ENCODE measurements at regions not wholly inside any gene's neighbourhood (a gene's known extent, or its start where the extent isn't known, plus 50 kb on each side); places are given as distances from the start of the nearest gene placed in this dataset.
A peak's percentile ranks its signal among the peaks of the same experiment; 100 is the strongest.

- Histone ChIP-seq H3K36me3 (ENCODE audit: control insufficient read depth in 2 of 2, insufficient read depth in 2 of 2, low read length in 1 of 2) (no peaks in the 10 kb centered on the region), H3K27ac (ENCODE audit: low read depth in 1 of 2, low read length in 1 of 2) (peak overlapping the region; percentile 87 to 93), H3K9me3 (ENCODE audit: control insufficient read depth in 2 of 2, insufficient read depth in 1 of 2, low read length in 1 of 2) (no peaks in the 10 kb centered on the region), H3K4me1 (ENCODE audit: control insufficient read depth in 2 of 2, insufficient read depth in 2 of 2, low read length in 2 of 2) (peaks cover 19 to 56% of the 10 kb centered on the region in 2 donors), H3K4me3 (ENCODE audit: low read length in 2 of 2) (no peak overlapping the region), H3K27me3 (ENCODE audit: control insufficient read depth in 2 of 2, insufficient read depth in 1 of 2, low read length in 1 of 2) (no peaks in the 10 kb centered on the region)
- DNase-seq (ENCODE audit: low read depth in 6 of 9, low spot score in 9 of 9) = no peak
These were observed 353.0 kb upstream of the SATB1 start for GRCh38 chr3:18778094-18778493.

- WGBS = 95% methylated on average over 2 of the region's 2 CpGs
These were observed 350.4 kb upstream of the SATB1 start for GRCh38 chr3:18775501-18775900.

GRCh38 chr3:18774319-18775088 is 349.4 kb upstream of the SATB1 start:
- H3K4me3 ChIP-seq (ENCODE audit: low read length in 2 of 2) = no peak overlapping the region
- H3K36me3 ChIP-seq (ENCODE audit: control insufficient read depth in 2 of 2, insufficient read depth in 2 of 2, low read length in 1 of 2) = no peaks in the 10 kb centered on the region
- WGBS = 55% methylated on average over 2 of the region's 2 CpGs
- H3K27me3 ChIP-seq (ENCODE audit: control insufficient read depth in 2 of 2, insufficient read depth in 1 of 2, low read length in 1 of 2) = no peaks in the 10 kb centered on the region
- peaks cover 23 to 59% of the 10 kb centered on the region in 2 donors for H3K4me1 ChIP-seq (ENCODE audit: control insufficient read depth in 2 of 2, insufficient read depth in 2 of 2, low read length in 2 of 2)
- peak in 1 of 9 donors; percentile 50 for DNase-seq (ENCODE audit: low read depth in 6 of 9, low spot score in 9 of 9)
- no peaks in the 10 kb centered on the region for H3K9me3 ChIP-seq (ENCODE audit: control insufficient read depth in 2 of 2, insufficient read depth in 1 of 2, low read length in 1 of 2)
- peak overlapping the region; percentile 43 to 74 for H3K27ac ChIP-seq (ENCODE audit: low read depth in 1 of 2, low read length in 1 of 2)

More at GRCh38 chr3:18775501-18775900, 350.4 kb upstream of the SATB1 start:
- Histone ChIP-seq H3K36me3 (ENCODE audit: control insufficient read depth in 2 of 2, insufficient read depth in 2 of 2, low read length in 1 of 2) (no peaks in the 10 kb centered on the region), H3K27me3 (ENCODE audit: control insufficient read depth in 2 of 2, insufficient read depth in 1 of 2, low read length in 1 of 2) (no peaks in the 10 kb centered on the region), H3K4me1 (ENCODE audit: control insufficient read depth in 2 of 2, insufficient read depth in 2 of 2, low read length in 2 of 2) (peaks cover 23 to 62% of the 10 kb centered on the region in 2 donors), H3K9me3 (ENCODE audit: control insufficient read depth in 2 of 2, insufficient read depth in 1 of 2, low read length in 1 of 2) (no peaks in the 10 kb centered on the region), H3K27ac (ENCODE audit: low read depth in 1 of 2, low read length in 1 of 2) (no peak overlapping the region), H3K4me3 (ENCODE audit: low read length in 2 of 2) (no peak overlapping the region)
- DNase-seq (ENCODE audit: low read depth in 6 of 9, low spot score in 9 of 9) = no peak

- Histone ChIP-seq H3K9me3 (ENCODE audit: control insufficient read depth in 2 of 2, insufficient read depth in 1 of 2, low read length in 1 of 2) (no peaks in the 10 kb centered on the region), H3K4me1 (ENCODE audit: control insufficient read depth in 2 of 2, insufficient read depth in 2 of 2, low read length in 2 of 2) (peaks cover 15 to 53% of the 10 kb centered on the region in 2 donors), H3K4me3 (ENCODE audit: low read length in 2 of 2) (no peak overlapping the region), H3K36me3 (ENCODE audit: control insufficient read depth in 2 of 2, insufficient read depth in 2 of 2, low read length in 1 of 2) (no peaks in the 10 kb centered on the region), H3K27ac (ENCODE audit: low read depth in 1 of 2, low read length in 1 of 2) (peak overlapping the region; percentile 58 to 73), H3K27me3 (ENCODE audit: control insufficient read depth in 2 of 2, insufficient read depth in 1 of 2, low read length in 1 of 2) (no peaks in the 10 kb centered on the region)
- DNase-seq (ENCODE audit: low read depth in 6 of 9, low spot score in 9 of 9) = peak in 1 of 9 donors; percentile 48
These were observed 347.7 kb upstream of the SATB1 start for GRCh38 chr3:18772699-18773305.

- Histone ChIP-seq H3K4me3 (ENCODE audit: low read length in 2 of 2) (no peak overlapping the region), H3K27ac (ENCODE audit: low read depth in 1 of 2, low read length in 1 of 2) (peak overlapping the region; percentile 40 to 73), H3K36me3 (ENCODE audit: control insufficient read depth in 2 of 2, insufficient read depth in 2 of 2, low read length in 1 of 2) (no peaks in the 10 kb centered on the region), H3K4me1 (ENCODE audit: control insufficient read depth in 2 of 2, insufficient read depth in 2 of 2, low read length in 2 of 2) (peaks cover 13 to 50% of the 10 kb centered on the region in 2 donors), H3K27me3 (ENCODE audit: control insufficient read depth in 2 of 2, insufficient read depth in 1 of 2, low read length in 1 of 2) (no peaks in the 10 kb centered on the region), H3K9me3 (ENCODE audit: control insufficient read depth in 2 of 2, insufficient read depth in 1 of 2, low read length in 1 of 2) (no peaks in the 10 kb centered on the region)
- no peak for DNase-seq (ENCODE audit: low read depth in 6 of 9, low spot score in 9 of 9)
- 93% methylated on average over 1 of the region's 1 CpG for WGBS
These were observed 346.8 kb upstream of the SATB1 start for GRCh38 chr3:18771931-18772330.

- DNase-seq (ENCODE audit: low read depth in 6 of 9, low spot score in 9 of 9) = no peak
- no peak overlapping the region for H3K4me3 ChIP-seq (ENCODE audit: low read length in 2 of 2)
- peaks cover 16 to 48% of the 10 kb centered on the region in 2 donors for H3K4me1 ChIP-seq (ENCODE audit: control insufficient read depth in 2 of 2, insufficient read depth in 2 of 2, low read length in 2 of 2)
- H3K9me3 ChIP-seq (ENCODE audit: control insufficient read depth in 2 of 2, insufficient read depth in 1 of 2, low read length in 1 of 2) = no peaks in the 10 kb centered on the region
- H3K27me3 ChIP-seq (ENCODE audit: control insufficient read depth in 2 of 2, insufficient read depth in 1 of 2, low read length in 1 of 2) = no peaks in the 10 kb centered on the region
- H3K27ac ChIP-seq (ENCODE audit: low read depth in 1 of 2, low read length in 1 of 2) = no peak overlapping the region
- 93% methylated on average over 2 of the region's 2 CpGs for WGBS
- H3K36me3 ChIP-seq (ENCODE audit: control insufficient read depth in 2 of 2, insufficient read depth in 2 of 2, low read length in 1 of 2) = no peaks in the 10 kb centered on the region
These were observed 345.7 kb upstream of the SATB1 start for GRCh38 chr3:18770800-18771199.

GRCh38 chr3:18767756-18768303 is 342.7 kb upstream of the SATB1 start:
- WGBS = 96% methylated on average over 6 of the region's 6 CpGs
- Histone ChIP-seq H3K9me3 (ENCODE audit: control insufficient read depth in 2 of 2, insufficient read depth in 1 of 2, low read length in 1 of 2) (no peaks in the 10 kb centered on the region), H3K27me3 (ENCODE audit: control insufficient read depth in 2 of 2, insufficient read depth in 1 of 2, low read length in 1 of 2) (no peaks in the 10 kb centered on the region), H3K4me3 (ENCODE audit: low read length in 2 of 2) (no peak overlapping the region), H3K36me3 (ENCODE audit: control insufficient read depth in 2 of 2, insufficient read depth in 2 of 2, low read length in 1 of 2) (no peaks in the 10 kb centered on the region), H3K27ac (ENCODE audit: low read depth in 1 of 2, low read length in 1 of 2) (no peak overlapping the region), H3K4me1 (ENCODE audit: control insufficient read depth in 2 of 2, insufficient read depth in 2 of 2, low read length in 2 of 2) (peaks cover 10 to 30% of the 10 kb centered on the region in 2 donors)
- no peak for DNase-seq (ENCODE audit: low read depth in 6 of 9, low spot score in 9 of 9)

- H3K4me3 ChIP-seq (ENCODE audit: low read length in 2 of 2) = no peak overlapping the region
- no peak for DNase-seq (ENCODE audit: low read depth in 6 of 9, low spot score in 9 of 9)
These were observed 341.8 kb upstream of the SATB1 start for GRCh38 chr3:18766974-18767373.

GRCh38 chr3:18765662-18766061 is 340.5 kb upstream of the SATB1 start:
- Histone ChIP-seq H3K9me3 (ENCODE audit: control insufficient read depth in 2 of 2, insufficient read depth in 1 of 2, low read length in 1 of 2) (no peaks in the 10 kb centered on the region), H3K4me3 (ENCODE audit: low read length in 2 of 2) (no peak overlapping the region), H3K36me3 (ENCODE audit: control insufficient read depth in 2 of 2, insufficient read depth in 2 of 2, low read length in 1 of 2) (no peaks in the 10 kb centered on the region), H3K27ac (ENCODE audit: low read depth in 1 of 2, low read length in 1 of 2) (peak overlapping the region; percentile 57 to 79), H3K4me1 (ENCODE audit: control insufficient read depth in 2 of 2, insufficient read depth in 2 of 2, low read length in 2 of 2) (peaks cover 6 to 16% of the 10 kb centered on the region in 2 donors), H3K27me3 (ENCODE audit: control insufficient read depth in 2 of 2, insufficient read depth in 1 of 2, low read length in 1 of 2) (no peaks in the 10 kb centered on the region)
- WGBS = 100% methylated on average over 1 of the region's 1 CpG
- no peak for DNase-seq (ENCODE audit: low read depth in 6 of 9, low spot score in 9 of 9)

More at GRCh38 chr3:18766974-18767373, 341.8 kb upstream of the SATB1 start:
- no peaks in the 10 kb centered on the region for H3K9me3 ChIP-seq (ENCODE audit: control insufficient read depth in 2 of 2, insufficient read depth in 1 of 2, low read length in 1 of 2)
- H3K4me1 ChIP-seq (ENCODE audit: control insufficient read depth in 2 of 2, insufficient read depth in 2 of 2, low read length in 2 of 2) = peaks cover 6 to 24% of the 10 kb centered on the region in 2 donors
- WGBS = 59% methylated on average over 2 of the region's 2 CpGs
- H3K27ac ChIP-seq (ENCODE audit: low read depth in 1 of 2, low read length in 1 of 2) = peak overlapping the region in 1 of 2 donors; percentile 52
- no peaks in the 10 kb centered on the region for H3K27me3 ChIP-seq (ENCODE audit: control insufficient read depth in 2 of 2, insufficient read depth in 1 of 2, low read length in 1 of 2)
- H3K36me3 ChIP-seq (ENCODE audit: control insufficient read depth in 2 of 2, insufficient read depth in 2 of 2, low read length in 1 of 2) = no peaks in the 10 kb centered on the region

Data from thymus (tissue), 11 donors.